ENCODE measurements at regions not wholly inside any gene's neighbourhood (a gene's known extent, or its start where the extent isn't known, plus 50 kb on each side); places are given as distances from the start of the nearest gene placed in this dataset.

- Histone ChIP-seq H2AFZ (ENCODE audit: low read depth, low read length) (no peak overlapping the region), H3K27ac (ENCODE audit: low read length) (no peak overlapping the region), H3K4me2 (ENCODE audit: low read length) (no peak overlapping the region), H3F3A (ENCODE audit: insufficient read depth, low read length, poor library complexity, severe bottlenecking) (no peaks in the 10 kb centered on the region), H3K9me3 (ENCODE audit: low read length) (no peaks in the 10 kb centered on the region), H3K4me3 (ENCODE audit: low read length) (no peak overlapping the region), H3K9me2 (ENCODE audit: insufficient read depth, low read length) (no peaks in the 10 kb centered on the region), H4K20me1 (ENCODE audit: insufficient read depth) (no peaks in the 10 kb centered on the region), H3K79me2 (replicated peaks; ENCODE audit: insufficient read depth, low read length) (no peaks in the 10 kb centered on the region), H3K9ac (ENCODE audit: low read length) (no peak overlapping the region), H3K36me3 (ENCODE audit: insufficient read depth, low read length) (no peaks in the 10 kb centered on the region), H3K27me3 (ENCODE audit: insufficient read depth, low read depth, low read length) (no peaks in the 10 kb centered on the region)
- no peak for TF ChIP-seq EP300 (conservative IDR thresholded peaks at IDR 0.05; ENCODE audit: poor library complexity, severe bottlenecking)
- no peak for TF ChIP-seq RAD21 (conservative IDR thresholded peaks at IDR 0.05)
- no peak for TF ChIP-seq MXI1 (conservative IDR thresholded peaks at IDR 0.05; ENCODE audit: poor library complexity, severe bottlenecking)
- no peak for TF ChIP-seq SMC3 (conservative IDR thresholded peaks at IDR 0.05; ENCODE audit: poor library complexity)
- TF ChIP-seq CTCF (IDR thresholded peaks at IDR 0.05; ENCODE audit: poor library complexity, severe bottlenecking): no peak
- no peak for TF ChIP-seq TAF1 (IDR thresholded peaks at IDR 0.05; ENCODE audit: low read depth)
- TF ChIP-seq POLR2AphosphoS5 (IDR thresholded peaks at IDR 0.05): no peak
- TF ChIP-seq REST (IDR thresholded peaks at IDR 0.05; ENCODE audit: borderline replicate concordance): no peak
- no peak for TF ChIP-seq EZH2 (IDR thresholded peaks at IDR 0.05; ENCODE audit: borderline replicate concordance, insufficient read depth, low read length, poor library complexity, severe bottlenecking)
These were observed 674.5 kb downstream of the SH3BGRL start for GRCh38 chrX:81876437-81876836.

- Histone ChIP-seq H3K27ac (ENCODE audit: low read length) (no peak overlapping the region), H3K9me2 (ENCODE audit: insufficient read depth, low read length) (no peaks in the 10 kb centered on the region), H3K79me2 (replicated peaks; ENCODE audit: insufficient read depth, low read length) (no peaks in the 10 kb centered on the region), H2AFZ (ENCODE audit: low read depth, low read length) (no peak overlapping the region), H3K36me3 (ENCODE audit: insufficient read depth, low read length) (no peaks in the 10 kb centered on the region), H3K4me3 (ENCODE audit: low read length) (no peak overlapping the region), H3K9me3 (ENCODE audit: low read length) (no peaks in the 10 kb centered on the region), H3K4me2 (ENCODE audit: low read length) (no peak overlapping the region), H3F3A (ENCODE audit: insufficient read depth, low read length, poor library complexity, severe bottlenecking) (no peaks in the 10 kb centered on the region), H3K27me3 (ENCODE audit: insufficient read depth, low read depth, low read length) (no peaks in the 10 kb centered on the region), H3K9ac (ENCODE audit: low read length) (no peak overlapping the region), H4K20me1 (ENCODE audit: insufficient read depth) (no peaks in the 10 kb centered on the region)
- no peak for TF ChIP-seq TAF1 (IDR thresholded peaks at IDR 0.05; ENCODE audit: low read depth)
- TF ChIP-seq EP300 (conservative IDR thresholded peaks at IDR 0.05; ENCODE audit: poor library complexity, severe bottlenecking): no peak
- no peak for TF ChIP-seq RAD21 (conservative IDR thresholded peaks at IDR 0.05)
- no peak for TF ChIP-seq REST (IDR thresholded peaks at IDR 0.05; ENCODE audit: borderline replicate concordance)
- no peak for TF ChIP-seq MXI1 (conservative IDR thresholded peaks at IDR 0.05; ENCODE audit: poor library complexity, severe bottlenecking)
- TF ChIP-seq EZH2 (IDR thresholded peaks at IDR 0.05; ENCODE audit: borderline replicate concordance, insufficient read depth, low read length, poor library complexity, severe bottlenecking): no peak
- TF ChIP-seq SMC3 (conservative IDR thresholded peaks at IDR 0.05; ENCODE audit: poor library complexity): no peak
- no peak for TF ChIP-seq POLR2AphosphoS5 (IDR thresholded peaks at IDR 0.05)
- no peak for TF ChIP-seq CTCF (IDR thresholded peaks at IDR 0.05; ENCODE audit: poor library complexity, severe bottlenecking)
These were observed 688.6 kb downstream of the SH3BGRL start for GRCh38 chrX:81890521-81890920.
